ENCODE measurements at regions not wholly inside any gene's neighbourhood (a gene's known extent, or its start where the extent isn't known, plus 50 kb on each side); places are given as distances from the start of the nearest gene placed in this dataset.

- no peak for DNase-seq (ENCODE audit: low read depth in 2 of 2)
These were observed 629.9 kb downstream of the DIAPH3 start for GRCh38 chr13:59533561-59534555.

- DNase-seq (ENCODE audit: low read depth in 2 of 2): no peak
These were observed 628.9 kb downstream of the DIAPH3 start for GRCh38 chr13:59534806-59535205.

GRCh38 chr13:59537500-59537899 is 626.2 kb downstream of the DIAPH3 start:
- no peak for DNase-seq (ENCODE audit: low read depth in 2 of 2)

GRCh38 chr13:59538512-59538911 is 625.2 kb downstream of the DIAPH3 start:
- no peak for DNase-seq (ENCODE audit: low read depth in 2 of 2)

- DNase-seq (ENCODE audit: low read depth in 2 of 2): no peak
These were observed 621.4 kb downstream of the DIAPH3 start for GRCh38 chr13:59542303-59542702.

- no peak for DNase-seq (ENCODE audit: low read depth in 2 of 2)
These were observed 620.3 kb downstream of the DIAPH3 start for GRCh38 chr13:59543418-59543817.

- no peak for DNase-seq (ENCODE audit: low read depth in 2 of 2)
These were observed 618.7 kb downstream of the DIAPH3 start for GRCh38 chr13:59545007-59545406.

GRCh38 chr13:59546178-59546577 is 617.5 kb downstream of the DIAPH3 start:
- no peak for DNase-seq (ENCODE audit: low read depth in 2 of 2)

GRCh38 chr13:59547950-59548349 is 615.8 kb downstream of the DIAPH3 start:
- DNase-seq (ENCODE audit: low read depth in 2 of 2): no peak

GRCh38 chr13:59562924-59563323 is 600.8 kb downstream of the DIAPH3 start:
- no peak for DNase-seq (ENCODE audit: low read depth in 2 of 2)

- no peak for DNase-seq (ENCODE audit: low read depth in 2 of 2)
These were observed 597.2 kb downstream of the DIAPH3 start for GRCh38 chr13:59566561-59566960.

GRCh38 chr13:59568306-59568705 is 595.4 kb downstream of the DIAPH3 start:
- DNase-seq (ENCODE audit: low read depth in 2 of 2): no peak

GRCh38 chr13:59570204-59570603 is 593.5 kb downstream of the DIAPH3 start:
- no peak for DNase-seq (ENCODE audit: low read depth in 2 of 2)

GRCh38 chr13:59584101-59584500 is 579.6 kb downstream of the DIAPH3 start:
- no peak for DNase-seq (ENCODE audit: low read depth in 2 of 2)

GRCh38 chr13:59584761-59585670 is 578.7 kb downstream of the DIAPH3 start:
- no peak for DNase-seq (ENCODE audit: low read depth in 2 of 2)

- no peak for DNase-seq (ENCODE audit: low read depth in 2 of 2)
These were observed 576.7 kb downstream of the DIAPH3 start for GRCh38 chr13:59587030-59587429.

- DNase-seq (ENCODE audit: low read depth in 2 of 2): no peak
These were observed 575.6 kb downstream of the DIAPH3 start for GRCh38 chr13:59587971-59588716.

- DNase-seq (ENCODE audit: low read depth in 2 of 2): no peak
These were observed 575.0 kb downstream of the DIAPH3 start for GRCh38 chr13:59588717-59589067.

- no peak for DNase-seq (ENCODE audit: low read depth in 2 of 2)
These were observed 561.7 kb downstream of the DIAPH3 start for GRCh38 chr13:59601993-59602392.

GRCh38 chr13:59603646-59604045 is 560.1 kb downstream of the DIAPH3 start:
- no peak for DNase-seq (ENCODE audit: low read depth in 2 of 2)

GRCh38 chr13:59607172-59607571 is 556.6 kb downstream of the DIAPH3 start:
- DNase-seq (ENCODE audit: low read depth in 2 of 2): no peak

- DNase-seq (ENCODE audit: low read depth in 2 of 2): no peak
These were observed 555.9 kb downstream of the DIAPH3 start for GRCh38 chr13:59607780-59608233.

Measured in stimulated activated CD8-positive, alpha-beta memory T cell treated with anti-CD3 and anti-CD28 coated beads, Interleukin-15, amount 100 ng/mL, for 48 hours (primary cell).